ENCODE measurements at regions not wholly inside any gene's neighbourhood (a gene's known extent, or its start where the extent isn't known, plus 50 kb on each side); places are given as distances from the start of the nearest gene placed in this dataset.

DNA sequence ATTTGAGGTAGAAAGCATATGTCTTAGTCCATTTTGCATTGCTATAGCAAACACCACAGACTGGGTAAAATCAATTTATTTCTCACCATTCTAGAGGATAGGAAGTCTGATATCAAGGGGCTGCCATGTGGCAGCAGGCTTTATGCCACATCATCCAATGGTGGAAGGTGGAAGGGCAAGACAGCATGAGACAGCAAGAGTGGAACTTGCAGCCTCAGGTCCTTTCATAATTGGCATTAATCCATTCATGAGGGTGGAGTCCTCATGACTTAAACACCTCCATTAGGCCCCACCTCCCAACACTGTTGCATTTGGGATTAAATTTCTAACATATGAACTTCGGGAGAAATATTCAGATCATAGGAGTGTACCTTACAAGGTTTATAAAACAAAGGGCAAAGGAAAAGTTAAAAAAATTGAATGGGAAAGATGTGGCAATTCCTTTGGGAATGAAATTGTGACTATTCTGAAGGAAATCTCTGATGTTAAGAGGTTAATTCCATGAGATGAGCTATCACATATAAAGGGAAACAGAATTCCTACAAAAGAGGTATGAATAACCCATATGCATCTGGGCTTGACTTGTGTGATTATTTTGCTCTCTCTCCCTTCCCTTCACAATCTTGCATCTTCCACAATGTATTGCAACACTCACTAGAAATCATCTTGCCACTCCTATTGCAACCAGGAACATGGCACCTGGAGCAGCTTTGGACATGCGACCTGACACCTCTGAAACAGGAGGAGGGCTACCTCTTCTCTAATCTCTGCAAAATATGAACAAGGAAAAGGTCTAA lies 507.8 kb downstream of the EPHA4 start:
- DNase-seq (ENCODE audit: low read depth), result no peak

DNA sequence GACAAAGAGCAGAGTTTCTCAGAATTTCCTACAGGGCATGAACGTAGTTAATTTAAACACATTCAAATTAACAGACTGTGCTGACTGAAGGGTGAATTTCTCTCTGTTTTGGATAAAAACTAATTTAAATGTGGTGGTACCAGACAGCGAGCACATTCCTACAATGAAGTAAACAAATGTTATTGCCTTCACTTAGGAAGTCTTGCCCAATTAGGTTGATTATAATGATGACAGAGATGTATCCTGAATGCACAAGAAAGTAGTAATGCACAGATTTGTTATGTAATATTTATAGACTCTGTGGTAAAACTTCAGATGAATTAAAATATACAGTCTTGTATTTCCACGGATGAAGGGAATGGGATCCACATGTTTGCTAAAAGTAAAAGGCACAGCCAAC lies 507.2 kb downstream of the EPHA4 start:
- no peak for DNase-seq (ENCODE audit: low read depth)

DNA sequence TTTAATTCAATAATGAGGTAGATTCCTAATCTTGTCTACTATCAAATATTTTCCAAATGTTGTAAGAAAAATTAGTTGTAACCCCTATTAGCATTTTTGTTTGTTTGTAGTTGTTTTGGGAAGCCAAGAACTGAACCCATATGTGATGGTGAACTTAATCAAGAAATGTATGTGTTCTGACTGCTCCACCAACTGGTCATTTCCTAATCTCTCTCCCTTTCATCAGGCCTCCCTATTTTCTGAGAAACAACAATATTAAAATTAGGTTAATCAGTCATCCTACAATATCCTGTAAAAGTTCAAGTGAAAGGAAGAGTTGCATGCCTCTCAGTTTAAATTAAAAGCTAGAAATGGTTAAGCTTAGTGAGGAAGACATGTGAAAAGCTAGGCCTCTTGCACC lies 504.0 kb downstream of the EPHA4 start:
- DNase-seq (ENCODE audit: low read depth), result no peak

DNA sequence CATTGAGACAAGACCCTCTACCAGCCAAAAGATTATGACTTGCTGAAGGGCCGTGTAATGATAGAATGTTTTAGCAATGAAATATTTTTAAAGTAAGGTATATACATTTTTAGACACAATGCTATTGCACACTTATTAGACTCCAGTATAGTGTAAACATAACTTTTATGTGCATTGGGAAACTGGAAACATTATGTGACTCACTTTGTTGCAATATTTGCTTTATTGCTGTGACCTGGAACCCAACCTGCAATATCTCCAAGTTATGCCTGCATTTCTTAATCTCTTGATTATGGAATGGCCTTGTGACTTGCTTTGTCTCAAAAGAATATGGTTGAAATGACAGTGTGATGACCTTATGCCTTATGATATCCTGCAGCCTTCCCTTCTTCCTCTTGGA lies 502.0 kb downstream of the EPHA4 start:
- DNase-seq (ENCODE audit: low read depth), result no peak

DNA sequence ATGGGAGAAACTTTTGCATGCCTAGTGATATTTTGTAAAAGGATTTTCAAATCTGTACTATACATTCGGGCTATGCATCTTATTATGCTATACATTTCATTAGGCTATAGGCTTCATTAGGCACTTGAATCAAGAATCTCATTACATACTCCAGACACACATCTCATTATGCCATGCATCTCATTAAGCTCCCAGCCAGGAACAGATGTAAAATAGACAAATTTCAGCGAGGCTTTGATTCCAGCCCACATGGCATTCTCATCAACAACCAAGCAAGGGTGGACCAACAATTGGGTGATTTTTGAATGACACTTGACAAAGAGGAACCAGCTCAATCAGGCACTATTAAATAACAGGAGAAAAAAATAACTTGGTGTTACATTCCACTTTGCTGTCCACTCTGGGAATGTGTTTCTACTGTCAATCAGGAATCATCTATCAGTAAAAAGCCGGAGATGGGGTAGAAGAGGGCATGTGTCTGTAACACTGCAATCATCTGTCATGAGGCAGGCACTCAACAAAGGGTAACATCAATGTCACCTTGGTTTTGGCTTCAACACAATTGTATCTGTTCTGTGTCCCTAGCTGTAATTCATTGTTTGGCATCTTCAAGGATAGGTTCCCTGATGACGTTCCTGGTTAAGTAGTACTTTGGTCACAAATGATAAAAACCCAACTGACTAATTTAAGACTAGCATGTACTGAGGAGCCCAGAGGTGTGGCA lies 498.6 kb downstream of the EPHA4 start:
- DNase-seq (ENCODE audit: low read depth), result no peak

DNA sequence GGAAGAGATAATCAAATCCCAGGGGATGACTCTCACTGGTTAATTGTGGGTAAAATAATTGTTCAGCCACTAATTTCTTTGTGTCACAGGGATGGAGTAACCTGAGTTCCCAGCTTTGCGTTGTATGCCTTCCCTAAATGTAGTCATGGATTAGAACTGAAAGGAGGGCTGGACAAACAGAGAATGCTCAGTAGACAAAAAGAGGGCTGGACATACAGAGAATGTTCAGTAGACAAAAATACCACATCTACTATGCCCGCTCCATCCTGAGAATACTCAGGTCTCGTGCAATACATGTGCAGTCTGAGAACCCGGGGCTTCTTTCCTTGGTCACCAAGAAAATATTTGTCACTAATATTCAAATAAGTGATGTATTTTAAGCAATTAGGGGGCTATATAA lies 497.9 kb downstream of the EPHA4 start:
- DNase-seq (ENCODE audit: low read depth), result no peak

DNA sequence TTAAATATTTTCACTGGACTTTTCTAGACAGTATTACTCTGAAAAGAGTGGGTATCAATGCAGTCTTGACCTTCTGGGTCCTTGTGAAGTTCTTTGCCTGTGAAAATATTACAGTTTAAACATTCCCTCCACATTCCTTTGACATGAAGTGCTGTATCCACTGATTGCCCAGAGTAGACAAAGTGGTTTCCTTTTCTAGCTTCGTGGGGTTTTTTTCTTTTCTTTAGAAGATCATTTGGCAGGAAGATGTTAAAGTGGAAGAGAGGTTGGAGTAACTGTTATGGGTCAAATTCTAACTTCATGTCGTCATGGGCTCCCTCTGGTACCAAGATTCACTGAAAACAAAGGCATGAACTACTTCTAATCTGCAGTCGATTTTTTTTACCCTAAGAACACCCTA lies 496.9 kb downstream of the EPHA4 start:
- DNase-seq (ENCODE audit: low read depth), result no peak

DNA sequence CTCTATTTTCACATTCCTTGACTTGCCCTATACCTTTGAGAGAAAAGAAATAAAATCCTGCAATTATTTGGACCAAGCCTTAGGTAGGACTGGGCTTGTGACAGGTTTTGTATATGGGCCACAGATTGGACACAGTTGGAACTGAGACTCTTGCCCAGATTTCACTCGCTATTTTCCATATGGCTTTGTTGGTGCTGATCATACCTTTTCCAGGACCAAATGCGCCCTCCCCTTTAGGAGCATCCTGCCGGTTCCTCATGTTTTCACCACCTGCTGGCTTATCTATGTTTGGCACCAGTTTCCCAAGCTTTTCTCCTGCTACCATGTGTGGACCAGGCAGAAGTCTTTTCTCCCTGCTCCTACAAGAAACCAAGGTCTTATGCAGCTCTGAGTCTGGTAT lies 494.9 kb downstream of the EPHA4 start:
- DNase-seq (ENCODE audit: low read depth), result no peak

DNA sequence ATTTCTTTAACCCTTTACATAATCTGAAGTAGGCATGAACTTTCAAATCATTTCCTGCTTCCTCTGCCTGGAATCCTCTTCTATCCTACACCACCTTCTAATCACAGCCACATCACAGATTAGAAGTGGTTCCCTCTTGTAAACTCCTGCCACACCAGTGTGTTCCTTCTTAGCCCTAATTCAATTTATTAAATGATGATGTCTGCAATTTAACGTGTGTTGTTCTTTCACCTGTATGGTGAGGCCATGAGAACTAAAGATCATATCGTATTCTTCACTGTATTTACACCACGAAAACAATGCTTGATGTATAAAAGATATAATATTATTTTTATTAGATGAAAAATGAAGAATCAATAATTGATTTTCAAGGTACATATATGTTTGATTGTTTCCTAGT lies 494.3 kb downstream of the EPHA4 start:
- no peak for DNase-seq (ENCODE audit: low read depth)

DNA sequence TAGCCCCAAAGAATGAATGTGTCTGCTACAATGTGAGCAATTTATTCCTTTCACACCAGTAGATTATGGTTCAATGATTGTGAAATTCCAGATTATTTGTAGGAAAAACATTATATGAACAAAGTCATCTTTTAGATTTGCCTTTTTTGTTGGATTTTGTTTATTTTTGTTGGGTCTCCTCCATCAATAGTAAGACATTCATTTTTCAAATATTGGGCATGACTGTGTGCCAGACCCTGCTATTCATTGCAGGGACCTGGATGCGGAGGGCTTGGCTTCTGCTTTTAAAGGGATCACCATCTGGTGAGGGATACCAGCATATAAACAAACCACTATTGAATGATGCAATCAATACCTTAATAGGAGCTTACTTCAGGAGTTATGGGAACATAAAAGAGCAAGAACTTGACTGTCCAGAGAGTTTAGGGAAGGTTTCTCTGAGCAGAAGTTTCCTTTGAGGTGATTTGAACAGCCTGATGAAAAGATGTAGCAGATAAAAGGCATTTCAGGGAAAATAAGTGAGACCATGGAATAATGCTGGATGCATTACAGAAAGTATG lies 486.7 kb downstream of the EPHA4 start:
- no peak for DNase-seq (ENCODE audit: low read depth)

DNA sequence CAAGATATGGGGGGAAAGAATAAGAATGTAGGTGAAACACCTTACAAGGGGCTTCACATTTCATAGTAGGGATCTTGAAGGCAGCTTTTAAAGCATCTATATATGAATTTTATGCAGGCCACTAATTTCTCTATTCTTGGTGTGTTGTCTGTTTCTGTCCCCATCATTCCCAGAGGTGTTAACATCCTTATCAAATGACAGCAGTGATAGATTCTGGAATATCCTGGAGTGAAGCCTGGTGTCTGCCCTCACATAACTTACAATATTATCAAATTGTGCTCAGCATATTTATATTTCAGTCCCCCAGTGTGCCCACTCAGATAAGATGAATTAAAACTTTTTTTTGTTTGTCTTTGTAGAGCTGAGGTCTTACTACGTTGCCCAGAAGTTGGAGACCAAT lies 486.2 kb downstream of the EPHA4 start:
- DNase-seq (ENCODE audit: low read depth), result no peak

DNA sequence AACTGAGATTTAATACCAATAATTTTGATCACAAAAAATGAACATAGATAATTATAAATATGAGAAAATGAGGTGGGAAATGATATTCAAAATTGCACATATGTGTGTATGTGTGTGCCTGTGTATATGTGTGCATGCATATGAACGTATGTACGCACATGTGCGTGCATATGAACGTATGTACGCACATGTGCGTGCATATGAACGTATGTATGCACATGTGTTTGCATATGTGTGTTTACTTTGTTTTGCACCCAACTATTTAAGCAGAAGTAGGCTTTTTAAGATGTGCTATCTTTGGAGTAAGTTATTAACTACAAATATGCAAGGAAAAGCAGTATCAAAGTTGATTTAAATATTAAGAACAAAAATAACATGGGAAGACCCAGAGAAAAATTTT lies 484.3 kb downstream of the EPHA4 start:
- no peak for DNase-seq (ENCODE audit: low read depth)

DNA sequence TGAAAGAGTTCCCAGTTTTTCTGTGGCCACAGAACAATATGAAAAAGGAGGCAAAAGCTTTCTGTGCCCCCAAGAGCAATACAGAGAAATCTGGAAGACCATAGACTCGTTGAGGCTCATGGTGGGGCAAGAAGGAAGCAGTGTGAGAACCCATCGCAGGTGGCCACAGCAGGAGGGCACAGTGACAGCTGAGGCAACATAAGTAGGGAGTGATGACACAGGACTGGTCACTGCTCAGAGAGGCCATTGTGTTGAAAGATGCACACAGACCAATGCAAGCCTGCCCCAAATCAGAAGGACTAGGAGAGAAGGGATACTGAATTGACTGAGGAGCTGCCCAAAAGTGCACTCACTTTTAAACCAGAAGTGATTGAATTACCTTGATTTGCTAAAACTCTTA lies 483.6 kb downstream of the EPHA4 start:
- DNase-seq (ENCODE audit: low read depth), result no peak

DNA sequence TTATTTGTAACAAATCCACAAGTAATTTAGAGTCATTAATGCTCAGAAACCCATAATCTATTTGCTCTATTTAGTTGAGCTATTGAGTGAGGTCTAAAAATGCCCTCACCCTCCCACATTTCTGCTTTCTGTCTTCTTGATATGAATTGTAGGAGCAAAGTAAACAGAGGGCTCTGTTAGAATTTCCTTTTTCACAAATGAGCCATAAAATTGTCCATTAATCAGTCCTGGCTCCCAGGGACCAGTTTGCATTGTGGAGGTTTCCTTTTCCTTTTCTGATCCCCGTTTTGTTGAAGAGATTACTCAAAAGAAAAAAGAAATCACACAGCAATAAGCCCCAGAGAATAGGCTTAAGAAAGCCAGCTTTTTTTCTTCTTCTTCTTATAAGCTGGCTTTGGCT lies 476.7 kb downstream of the EPHA4 start:
- no peak for DNase-seq (ENCODE audit: low read depth)

DNA sequence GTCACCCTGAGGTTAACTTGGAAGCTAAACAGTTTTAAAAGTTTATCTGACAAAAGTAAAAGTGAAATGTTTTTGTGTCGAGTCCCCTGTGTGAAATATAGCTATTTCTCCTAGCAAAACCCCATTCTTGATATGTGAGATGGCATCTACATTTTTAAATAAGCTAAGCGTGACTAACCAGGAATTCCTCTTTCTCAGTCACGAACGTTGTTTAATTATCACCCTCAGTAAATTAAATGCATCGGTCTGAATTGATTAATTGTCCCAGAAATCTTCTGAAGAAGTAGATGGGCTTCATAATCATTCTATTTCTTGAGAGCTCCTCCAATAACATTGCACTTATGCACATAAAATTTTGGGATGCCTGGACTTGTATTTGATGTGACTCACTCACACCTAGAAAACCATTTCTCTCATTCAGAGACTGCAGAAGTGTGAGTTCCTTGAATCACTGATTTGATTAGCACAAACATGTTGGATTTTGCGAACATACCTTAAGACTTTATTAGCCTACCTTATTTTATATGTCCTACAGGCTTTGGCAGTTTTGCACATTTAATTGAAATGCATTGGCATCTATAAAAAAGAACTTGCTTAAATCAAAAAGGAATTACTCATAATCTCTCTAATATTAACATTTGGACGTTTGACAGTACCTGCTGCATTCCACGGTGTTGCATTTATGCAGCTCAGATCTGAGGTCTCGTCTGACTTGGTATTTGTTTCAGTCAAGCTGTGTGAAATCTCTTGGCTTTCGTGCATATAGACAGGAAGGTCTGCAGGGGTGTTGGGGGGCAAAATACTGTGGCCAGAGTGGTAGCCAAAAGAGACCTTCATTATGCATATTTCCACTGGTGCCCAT lies 475.2 kb downstream of the EPHA4 start:
- DNase-seq (ENCODE audit: low read depth), result no peak

DNA sequence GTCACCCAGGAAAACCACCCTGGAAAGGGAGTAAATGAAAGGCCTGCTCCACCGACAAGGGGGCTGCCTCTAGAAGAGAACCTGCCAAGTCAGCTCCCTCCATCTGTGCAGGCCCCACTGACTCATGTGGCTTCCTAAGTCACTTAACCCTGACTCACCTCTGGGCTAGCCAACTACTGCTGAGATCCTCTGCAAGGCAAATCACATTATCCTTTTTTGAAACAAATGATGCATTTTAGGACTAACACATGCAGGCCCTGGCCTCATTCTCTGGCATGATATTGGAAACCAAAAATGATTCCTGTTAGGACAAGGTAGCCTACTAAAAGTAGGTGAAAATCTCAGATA lies 474.6 kb downstream of the EPHA4 start:
- DNase-seq (ENCODE audit: low read depth), result no peak

DNA sequence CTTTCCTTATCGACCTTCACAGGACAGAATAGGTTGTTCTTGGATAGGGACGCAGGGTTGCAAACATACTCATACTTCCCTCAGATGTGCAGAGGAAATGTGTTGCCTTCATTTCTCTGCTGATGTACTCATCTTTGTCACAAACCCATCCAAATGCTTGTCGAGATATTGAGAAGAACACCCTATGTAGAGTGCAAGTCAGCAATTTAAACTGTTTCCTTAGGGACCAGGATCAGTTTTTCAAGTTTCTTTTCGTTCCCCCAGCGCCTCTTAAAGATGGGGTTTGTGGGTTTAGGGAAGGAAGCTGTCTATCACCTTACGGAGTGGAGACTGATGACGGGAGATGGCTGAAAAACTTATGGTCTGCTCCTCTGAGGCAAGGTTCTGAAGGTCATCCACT lies 474.2 kb downstream of the EPHA4 start:
- DNase-seq (ENCODE audit: low read depth), result no peak

DNA sequence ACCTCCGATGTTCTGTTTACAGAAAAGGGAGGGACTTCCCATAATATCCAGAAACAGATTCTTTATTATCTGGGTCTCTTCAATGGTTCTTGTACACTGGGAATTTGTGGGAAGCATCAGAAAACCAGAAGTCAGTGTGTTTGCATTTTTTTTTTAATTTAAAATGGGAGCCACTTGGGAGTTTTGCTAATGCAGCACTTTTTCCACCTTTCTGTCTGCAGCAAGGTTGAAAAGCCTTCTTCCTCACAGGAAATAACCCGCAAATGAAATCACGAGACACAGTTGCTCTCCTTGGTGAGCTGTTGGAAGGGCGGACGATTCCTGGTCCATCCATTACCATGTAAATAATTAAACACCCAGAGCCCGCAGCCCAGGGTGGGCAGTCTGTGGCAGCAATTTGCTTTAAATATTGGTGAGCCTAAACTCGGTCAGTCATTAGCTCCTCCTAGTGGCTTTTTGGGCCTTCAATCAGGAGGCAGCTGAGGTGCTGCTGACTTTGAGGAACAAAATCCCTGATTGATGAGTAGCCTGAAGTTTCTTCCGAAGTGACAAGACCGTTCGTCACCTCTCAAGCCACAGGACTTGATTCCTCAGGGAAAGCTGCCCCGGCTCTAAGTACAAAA lies 471.5 kb downstream of the EPHA4 start:
- DNase-seq (ENCODE audit: low read depth), result no peak

DNA sequence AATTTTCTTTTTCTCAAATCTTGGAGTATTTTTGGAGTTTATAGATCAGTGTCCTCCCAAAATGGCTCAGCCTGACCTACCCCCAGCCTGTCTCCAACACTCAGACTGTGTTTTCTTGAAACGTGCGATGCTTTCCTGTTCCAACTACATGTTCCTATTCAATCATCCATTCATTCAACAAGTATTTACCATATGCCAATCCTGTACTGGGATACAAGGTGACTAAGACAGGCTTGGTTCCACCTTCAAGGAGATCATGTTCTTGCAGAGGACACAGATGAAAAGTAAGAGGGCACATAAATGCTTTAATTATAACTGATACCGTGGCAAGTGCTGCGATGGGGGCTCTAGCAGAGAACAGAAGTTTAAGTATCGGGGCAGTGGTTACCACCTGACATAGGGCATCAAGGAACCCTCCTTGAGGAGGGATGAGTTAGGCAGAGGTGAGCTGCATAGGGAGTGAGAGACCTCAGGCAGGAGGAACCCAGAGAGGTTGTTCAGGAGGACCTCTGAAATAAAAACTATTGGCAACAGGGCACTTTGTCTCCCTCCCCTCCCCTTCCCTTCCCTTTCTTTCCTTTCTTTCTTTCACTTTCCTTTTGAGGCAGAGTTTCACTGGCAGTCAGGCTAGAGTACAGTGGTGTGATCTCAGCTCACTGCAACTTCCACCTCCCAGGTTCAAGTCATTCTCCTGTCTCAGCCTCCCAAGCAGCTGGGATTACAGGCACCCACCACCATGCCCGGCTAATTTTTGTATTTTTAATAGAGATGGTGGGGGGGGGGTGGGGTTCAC lies 469.0 kb downstream of the EPHA4 start:
- DNase-seq (ENCODE audit: low read depth), result no peak

DNA sequence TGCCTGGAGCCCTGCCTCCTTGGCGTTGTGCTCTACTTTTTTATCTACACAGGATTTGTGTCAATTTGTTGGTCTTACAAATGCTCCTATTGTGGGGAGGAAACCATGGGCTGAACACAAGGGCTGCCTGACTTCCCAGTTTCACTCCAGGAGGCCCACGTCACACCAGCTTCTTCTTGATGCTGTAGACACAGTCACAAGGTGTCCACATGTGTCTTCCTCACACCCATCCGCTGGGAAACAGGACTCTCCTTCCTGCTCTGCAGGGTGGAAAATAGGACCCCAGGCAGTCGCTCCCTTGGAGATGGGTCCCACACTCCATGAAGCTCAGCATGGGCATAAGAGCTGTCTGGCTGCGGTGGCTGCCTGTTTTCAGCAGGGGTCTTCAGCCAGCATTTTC lies 468.2 kb downstream of the EPHA4 start:
- no peak for DNase-seq (ENCODE audit: low read depth)

DNA sequence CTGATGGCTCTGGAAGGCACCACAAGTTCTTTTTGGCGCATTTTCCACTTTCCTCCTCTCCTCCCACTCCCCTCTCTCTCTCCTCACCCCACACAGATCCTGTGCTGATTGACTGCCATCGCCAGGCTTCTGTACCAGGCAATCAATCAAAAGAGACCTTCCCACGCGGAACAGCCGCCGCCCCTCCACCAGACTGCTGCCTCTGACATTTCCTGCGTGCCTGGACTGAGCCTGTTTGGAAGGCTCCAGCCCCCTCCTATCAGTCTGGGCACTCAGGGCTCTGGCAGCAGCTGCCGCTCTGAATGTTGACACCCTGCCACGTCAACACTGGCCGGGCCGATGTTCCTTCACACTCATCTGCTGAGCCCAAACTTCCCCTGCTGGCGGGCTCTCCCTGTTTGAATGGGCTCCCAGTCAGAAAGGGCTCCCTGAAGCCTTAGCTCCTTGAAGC lies 467.7 kb downstream of the EPHA4 start:
- DNase-seq (ENCODE audit: low read depth), result no peak

Measured in stimulated activated CD8-positive, alpha-beta memory T cell treated with anti-CD3 and anti-CD28 coated beads, Interleukin-12 subunit alpha, Interleukin-12 subunit beta, amount 100 ng/mL, for 4 hours (primary cell).